ENCODE measurements at regions not wholly inside any gene's neighbourhood (a gene's known extent, or its start where the extent isn't known, plus 50 kb on each side); places are given as distances from the start of the nearest gene placed in this dataset.
"Not testable (repeated sequence)": the region's sequence is repeated elsewhere in the genome, so short reads cannot be mapped to it uniquely, and the experiment has no call there.

GRCh38 chr12:107374161-107374840, 281.0 kb upstream of the CRY1 start:
- intact Hi-C loops (cut with DNase I): no loop called here
- WGBS, 3 donors: 26 to 40% (median 34%) methylated on average over 10 of the region's 10 CpGs
- ATAC-seq: no peak

DNA sequence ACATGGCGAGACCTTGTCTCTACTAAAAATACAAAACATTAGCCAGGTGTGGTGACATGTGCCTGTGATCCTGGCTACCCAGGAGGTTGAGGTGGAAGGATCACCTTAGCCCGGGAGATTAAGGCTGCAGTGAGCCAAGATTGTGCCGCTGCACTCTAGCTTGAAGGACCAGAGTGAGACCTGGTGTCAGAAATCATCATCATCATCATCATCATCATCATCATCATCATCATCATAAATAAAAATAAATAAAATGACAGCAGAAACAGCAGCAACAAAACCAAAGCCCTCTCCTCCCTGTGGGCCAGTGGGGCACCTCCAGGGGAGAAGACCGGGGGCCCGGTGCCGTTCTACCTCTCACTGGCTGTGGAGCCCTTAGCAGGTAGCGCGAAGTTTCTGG, 281.9 kb upstream of the CRY1 start:
- TF ChIP-seq, protein P1, sequence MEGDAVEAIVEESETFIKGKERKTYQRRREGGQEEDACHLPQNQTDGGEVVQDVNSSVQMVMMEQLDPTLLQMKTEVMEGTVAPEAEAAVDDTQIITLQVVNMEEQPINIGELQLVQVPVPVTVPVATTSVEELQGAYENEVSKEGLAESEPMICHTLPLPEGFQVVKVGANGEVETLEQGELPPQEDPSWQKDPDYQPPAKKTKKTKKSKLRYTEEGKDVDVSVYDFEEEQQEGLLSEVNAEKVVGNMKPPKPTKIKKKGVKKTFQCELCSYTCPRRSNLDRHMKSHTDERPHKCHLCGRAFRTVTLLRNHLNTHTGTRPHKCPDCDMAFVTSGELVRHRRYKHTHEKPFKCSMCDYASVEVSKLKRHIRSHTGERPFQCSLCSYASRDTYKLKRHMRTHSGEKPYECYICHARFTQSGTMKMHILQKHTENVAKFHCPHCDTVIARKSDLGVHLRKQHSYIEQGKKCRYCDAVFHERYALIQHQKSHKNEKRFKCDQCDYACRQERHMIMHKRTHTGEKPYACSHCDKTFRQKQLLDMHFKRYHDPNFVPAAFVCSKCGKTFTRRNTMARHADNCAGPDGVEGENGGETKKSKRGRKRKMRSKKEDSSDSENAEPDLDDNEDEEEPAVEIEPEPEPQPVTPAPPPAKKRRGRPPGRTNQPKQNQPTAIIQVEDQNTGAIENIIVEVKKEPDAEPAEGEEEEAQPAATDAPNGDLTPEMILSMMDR (IDR thresholded peaks at IDR 0.05): no peak
- DNase-seq: no peak

More at GRCh38 chr12:107374161-107374840, 281.0 kb upstream of the CRY1 start:
- no peaks in the 10 kb centered on the region for H3K4me1 ChIP-seq
- no peaks in the 10 kb centered on the region for H3K36me3 ChIP-seq (ENCODE audit: insufficient read depth in 1 of 2, low read depth in 1 of 2)
- H3K27ac ChIP-seq: no peak overlapping the region
- TF ChIP-seq, protein P1 (IDR thresholded peaks at IDR 0.05): no peak
- H3K9me3 ChIP-seq: no peaks in the 10 kb centered on the region
- no peak overlapping the region for H3K4me3 ChIP-seq
- DNase-seq: no peak
- H3K27me3 ChIP-seq (ENCODE audit: insufficient read depth in 3 of 3, low read length in 2 of 3): no peaks in the 10 kb centered on the region

GRCh38 chr12:107377596-107378385, 284.4 kb upstream of the CRY1 start:
- WGBS, 3 donors: 76 to 85% (median 83%) methylated on average over 6 of the region's 6 CpGs
- no peak for ATAC-seq
- TF ChIP-seq, protein P1 (IDR thresholded peaks at IDR 0.05): no peak
- Histone ChIP-seq H3K27ac (no peak overlapping the region), H3K4me3 (no peak overlapping the region), H3K4me1 (no peaks in the 10 kb centered on the region), H3K36me3 (ENCODE audit: insufficient read depth in 1 of 2, low read depth in 1 of 2) (no peaks in the 10 kb centered on the region), H3K9me3 (no peaks in the 10 kb centered on the region), H3K27me3 (ENCODE audit: insufficient read depth in 3 of 3, low read length in 2 of 3) (no peaks in the 10 kb centered on the region)
- intact Hi-C loops (cut with DNase I): no loop called here
- DNase-seq: no peak

More for the DNA sequence above, 281.9 kb upstream of the CRY1 start:
- H3K27me3 ChIP-seq (ENCODE audit: insufficient read depth in 3 of 3, low read length in 2 of 3): no peaks in the 10 kb centered on the region
- whole genome bisulfite sequencing, 3 donors: 87 to 95% (median 91%) methylated on average over 8 of the region's 8 CpGs
- intact Hi-C loops (cut with DNase I): no loop called here
- H3K36me3 ChIP-seq (ENCODE audit: insufficient read depth in 1 of 2, low read depth in 1 of 2): no peaks in the 10 kb centered on the region
- no peaks in the 10 kb centered on the region for H3K4me1 ChIP-seq
- H3K27ac ChIP-seq: no peak overlapping the region
- no peak overlapping the region for H3K4me3 ChIP-seq
- H3K9me3 ChIP-seq: no peaks in the 10 kb centered on the region
- no peak for ATAC-seq

GRCh38 chr12:107378609-107379008, 285.3 kb upstream of the CRY1 start:
- intact Hi-C loops (cut with DNase I): no loop called here
- ATAC-seq (no peak), DNase-seq (no peak)
- WGBS, 3 donors: 67 to 73% (median 70%) methylated on average over 4 of the region's 4 CpGs
- TF ChIP-seq, protein P1 (IDR thresholded peaks at IDR 0.05): no peak
- Histone ChIP-seq H3K36me3 (ENCODE audit: insufficient read depth in 1 of 2, low read depth in 1 of 2) (no peaks in the 10 kb centered on the region), H3K4me1 (no peaks in the 10 kb centered on the region), H3K4me3 (no peak overlapping the region), H3K27me3 (ENCODE audit: insufficient read depth in 3 of 3, low read length in 2 of 3) (no peaks in the 10 kb centered on the region), H3K9me3 (no peaks in the 10 kb centered on the region), H3K27ac (no peak overlapping the region)

- WGBS, 3 donors: 77 to 81% (median 79%) methylated on average over 6 of the region's 6 CpGs
- not testable (repeated sequence) for ATAC-seq
Observed at GRCh38 chr12:107379142-107379851, 285.9 kb upstream of the CRY1 start.

More at GRCh38 chr12:107379142-107379851, 285.9 kb upstream of the CRY1 start:
- H3K4me1 ChIP-seq; H3K4me3 ChIP-seq; DNase-seq; intact Hi-C loops (cut with DNase I); H3K36me3 ChIP-seq (ENCODE audit: insufficient read depth in 1 of 2, low read depth in 1 of 2); H3K27me3 ChIP-seq (ENCODE audit: insufficient read depth in 3 of 3, low read length in 2 of 3); H3K9me3 ChIP-seq; H3K27ac ChIP-seq: not testable (repeated sequence)
